Activated CD8-positive, alpha-beta T cell treated with anti-CD3 and anti-CD28 coated beads, Interleukin-2, amount 10 ng/mL, durations not matched to agents 7 days and 5 days (primary cell): ENCODE measurements at regions not wholly inside any gene's neighbourhood (a gene's known extent, or its start where the extent isn't known, plus 50 kb on each side); places are given as distances from the start of the nearest gene placed in this dataset. TPM values are rescaled to one million over a fixed set of nuclear protein-coding genes. Genes with fewer than 3 reads are reported as not detected.

Experiments used
- ATAC-seq: fragments of 150-1000 bp; cut with Tn5 transposase; one replicate; pipeline ENCODE4 v1.10.0; 2021; ENCODE audit warnings: moderate library complexity
- CTCF ChIA-PET: fragments of 350-600 bp; sonication (Branson Sonifier 250); formaldehyde crosslinking; loops from one replicate; lab custom pipeline; 2021; ENCODE audit warnings: antibody characterized with exemption; lab: Charles Lee
- POLR2A ChIA-PET: fragments of 350-600 bp; sonication (Branson Sonifier 250); formaldehyde crosslinking; loops from one replicate; lab custom pipeline; 2021; ENCODE audit warnings: antibody characterized with exemption; lab: Charles Lee
- DNase-seq: peaks from one replicate; pipeline ENCODE4 v3.0.0-alpha.2; 2020
- H3K27ac Mint-ChIP-seq: one replicate; pipeline ENCODE4 v1.8.0; 2021; ENCODE audit warnings: mild to moderate bottlenecking, mixed read lengths
- H3K27me3 Mint-ChIP-seq: one replicate; pipeline ENCODE4 v1.8.0; 2021; ENCODE audit warnings: low read depth, mixed read lengths
- H3K36me3 Mint-ChIP-seq: one replicate; pipeline ENCODE4 v1.8.0; 2021; ENCODE audit warnings: low read depth, mixed read lengths
- H3K4me1 Mint-ChIP-seq: one replicate; pipeline ENCODE4 v1.8.0; 2021; ENCODE audit warnings: low read depth, mixed read lengths
- H3K4me3 Mint-ChIP-seq: one replicate; pipeline ENCODE4 v1.8.0; 2021; ENCODE audit warnings: mild to moderate bottlenecking, mixed read lengths
- H3K9me3 Mint-ChIP-seq: one replicate; pipeline ENCODE4 v1.8.0; 2022; ENCODE audit warnings: mixed read lengths; ENCODE audit not compliant: insufficient read depth
- microRNA-seq: library from miRNA; unstranded; fragments of <30 nt; microRNA quantifications from one replicate; pipeline ENCODE4 v1.2.0, GENCODE V29; 2022

DNA sequence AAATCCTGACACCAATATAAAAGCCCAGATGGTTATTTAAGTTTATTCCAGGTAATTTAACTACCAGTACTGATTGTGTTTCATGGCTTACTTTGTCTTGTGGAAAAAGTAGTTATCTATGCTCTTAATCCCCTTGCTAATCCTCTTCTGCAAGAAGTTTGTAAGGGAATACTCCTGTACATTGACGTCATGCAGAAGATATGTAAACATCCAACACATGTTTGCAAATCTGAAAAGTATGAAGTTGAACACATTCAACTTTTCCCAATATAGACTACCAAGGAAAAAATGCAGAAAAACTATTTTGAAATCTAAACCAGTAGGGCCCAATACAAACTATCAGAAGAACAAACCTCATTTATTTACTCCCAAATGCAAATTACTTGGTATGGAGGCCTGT is 56.3 kb upstream of the ELL2 start:
- Mint-ChIP-seq H3K9me3 (peaks cover 4% of the 10 kb centered on the region), H3K4me1 (peaks cover 10% of the 10 kb centered on the region), H3K27ac (no peak overlapping the region), H3K36me3 (no peaks in the 10 kb centered on the region), H3K27me3 (no peaks in the 10 kb centered on the region), H3K4me3 (no peak overlapping the region)
- POLR2A ChIA-PET: no interaction called here
- DNase-seq: no peak
- CTCF ChIA-PET: no interaction called here
- ATAC-seq: no peak

DNA sequence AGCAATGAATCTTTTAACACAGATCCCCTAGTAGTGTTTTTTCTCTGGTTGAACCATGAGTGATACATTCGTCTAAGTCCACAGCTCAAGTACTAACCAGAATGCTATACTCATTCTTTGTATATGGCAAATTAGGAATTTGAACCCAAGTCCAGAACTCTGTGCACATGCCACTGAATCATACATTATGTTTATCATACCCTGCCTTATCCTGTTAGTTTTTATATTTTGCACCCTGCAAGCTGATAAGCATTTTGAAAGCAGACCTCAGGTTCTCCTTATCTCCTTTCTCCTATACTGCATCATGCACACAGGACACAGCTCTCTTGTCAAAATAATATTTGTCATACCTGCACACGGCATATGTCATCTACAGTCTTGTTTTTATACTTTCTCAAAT is 54.6 kb upstream of the ELL2 start:
- ChIA-PET POLR2A (no interaction called here), CTCF (no interaction called here)
- Mint-ChIP-seq H3K4me3 (no peak overlapping the region), H3K4me1 (peaks cover 10% of the 10 kb centered on the region), H3K9me3 (peaks cover 4% of the 10 kb centered on the region), H3K36me3 (no peaks in the 10 kb centered on the region), H3K27ac (no peak overlapping the region), H3K27me3 (no peaks in the 10 kb centered on the region)
- ATAC-seq (no peak), DNase-seq (no peak)

DNA sequence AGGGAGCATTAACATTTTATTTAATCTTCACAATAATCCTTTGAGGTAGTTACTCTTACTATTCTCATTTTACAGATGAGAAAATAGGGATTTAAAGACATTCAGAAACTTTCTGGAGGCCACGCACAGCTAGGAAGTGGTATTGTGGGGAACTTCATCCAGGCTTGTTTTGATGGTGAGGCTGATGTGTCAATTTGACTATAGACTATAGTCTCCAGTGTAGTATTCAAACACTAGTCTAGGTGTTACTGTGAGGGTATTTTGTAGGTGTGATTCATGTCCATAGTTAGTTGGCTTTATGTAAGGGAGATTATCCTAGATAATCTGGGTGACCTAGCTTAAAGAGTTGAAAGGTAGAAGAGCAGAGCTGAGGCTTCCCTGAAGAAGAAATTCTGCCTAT is 54.1 kb upstream of the ELL2 start:
- DNase-seq: no peak
- H3K4me1 Mint-ChIP-seq: peaks cover 10% of the 10 kb centered on the region

DNA sequence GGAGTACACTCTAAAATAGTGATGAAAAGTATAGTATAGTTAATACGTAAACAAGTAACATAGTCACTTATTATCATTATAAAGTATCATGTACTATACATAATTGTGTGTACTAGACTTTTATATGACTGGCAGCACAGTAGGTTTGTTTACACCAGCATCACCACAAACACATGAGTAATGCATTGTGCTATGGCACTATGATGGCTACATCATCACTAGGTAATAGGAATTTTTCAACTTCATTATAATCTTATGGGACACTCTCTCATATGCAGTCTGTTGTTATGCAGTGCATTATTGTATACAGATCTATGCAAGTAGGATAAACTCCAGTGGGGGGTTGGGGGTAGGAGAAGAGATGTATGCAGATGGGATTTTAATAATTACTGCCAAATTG is 52.7 kb upstream of the ELL2 start:
- DNase-seq (no peak), ATAC-seq (no peak)
- POLR2A ChIA-PET: no interaction called here
- no peaks in the 10 kb centered on the region for H3K36me3 Mint-ChIP-seq
- CTCF ChIA-PET: no interaction called here
- no peak overlapping the region for H3K4me3 Mint-ChIP-seq
- H3K27ac Mint-ChIP-seq: no peak overlapping the region
- H3K27me3 Mint-ChIP-seq: no peaks in the 10 kb centered on the region
- peaks cover 8% of the 10 kb centered on the region for H3K9me3 Mint-ChIP-seq
- peaks cover 10% of the 10 kb centered on the region for H3K4me1 Mint-ChIP-seq

More for the DNA sequence above, 54.1 kb upstream of the ELL2 start:
- ATAC-seq: no peak
- Mint-ChIP-seq H3K4me3 (no peak overlapping the region), H3K36me3 (no peaks in the 10 kb centered on the region), H3K9me3 (peaks cover 4% of the 10 kb centered on the region), H3K27me3 (no peaks in the 10 kb centered on the region), H3K27ac (no peak overlapping the region)
- ChIA-PET CTCF (no interaction called here), POLR2A (no interaction called here)

DNA sequence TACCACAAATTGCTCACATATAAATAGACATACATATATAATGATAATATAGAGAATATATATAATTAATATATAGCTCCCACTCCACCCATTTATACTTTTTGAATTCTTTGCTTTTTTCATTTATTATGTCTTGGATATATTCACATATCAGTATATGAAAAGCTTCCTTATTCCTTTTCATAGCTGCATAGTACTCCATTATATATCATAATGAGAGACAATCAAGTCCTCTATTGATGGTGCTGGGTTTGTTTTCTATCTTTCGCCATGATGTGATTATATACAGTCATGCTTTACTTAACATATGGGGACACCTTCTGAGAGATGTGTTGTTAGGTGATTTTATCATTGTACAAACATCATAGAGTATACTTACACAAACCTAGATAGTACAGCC is 51.6 kb upstream of the ELL2 start:
- no peaks in the 10 kb centered on the region for H3K27me3 Mint-ChIP-seq
- ATAC-seq (no peak), DNase-seq (no peak)
- H3K9me3 Mint-ChIP-seq: peaks cover 8% of the 10 kb centered on the region
- no peak overlapping the region for H3K27ac Mint-ChIP-seq
- H3K36me3 Mint-ChIP-seq: no peaks in the 10 kb centered on the region
- POLR2A ChIA-PET: no interaction called here
- CTCF ChIA-PET: no interaction called here
- peaks cover 10% of the 10 kb centered on the region for H3K4me1 Mint-ChIP-seq
- H3K4me3 Mint-ChIP-seq: no peak overlapping the region

GRCh38 chr5:96012399-96012798 is 50.7 kb upstream of the ELL2 start:
- CTCF ChIA-PET: no interaction called here
- POLR2A ChIA-PET: no interaction called here
- DNase-seq (no peak), ATAC-seq (no peak)
- Mint-ChIP-seq H3K27ac (no peak overlapping the region), H3K36me3 (no peaks in the 10 kb centered on the region), H3K4me1 (peaks cover 10% of the 10 kb centered on the region), H3K4me3 (no peak overlapping the region), H3K9me3 (peaks cover 8% of the 10 kb centered on the region), H3K27me3 (no peaks in the 10 kb centered on the region)

Small RNAs in the stretch of these regions (microRNA-seq; reads per million reads assigned to microRNA genes)
- not detected for gene MIR583
